HEK293 (cell line): ENCODE measurements at regions not wholly inside any gene's neighbourhood (a gene's known extent, or its start where the extent isn't known, plus 50 kb on each side); places are given as distances from the start of the nearest gene placed in this dataset.

Experiments
- CTCF ChIA-PET: fragments of 350-600 bp; formaldehyde crosslinking; extraction: SDS; loops from one replicate; lab custom pipeline; 2021; ENCODE audit warnings: antibody characterized with exemption; lab: Yijun Ruan, JAX
- POLR2A ChIA-PET: fragments of 300-600 bp; formaldehyde crosslinking; extraction: SDS; loops from one replicate; lab custom pipeline; 2020; ENCODE audit warnings: antibody characterized with exemption, inconsistent platforms; lab: Yijun Ruan, JAX
- H3K27ac ChIP-seq: fragments of 200-500 bp; sonication (Bioruptor generic); 2 replicates; pipeline ENCODE4 v1.5.1; 2014; ENCODE audit warnings: low read depth, low read length, control low read depth, inconsistent platforms; ENCODE audit errors: extremely low read depth
- H3K36me3 ChIP-seq, 2 experiments: fragments of 200-500 bp in 1 of 2; sonication (Bioruptor generic) in 1 of 2; 1 replicate in 1 of 2; 2 replicates in 1 of 2; pipeline ENCODE4 v1.5.1; 2014 to 2017; ENCODE audit warnings: inconsistent platforms in 2 of 2, low read length in 2 of 2; ENCODE audit not compliant: control insufficient read depth in 2 of 2, insufficient read depth in 1 of 2
- H3K4me1 ChIP-seq: fragments of 200-500 bp; sonication (Bioruptor generic); 2 replicates; pipeline ENCODE4 v1.5.1; 2014; ENCODE audit warnings: mild to moderate bottlenecking, low read length, inconsistent platforms; ENCODE audit not compliant: control insufficient read depth, insufficient read depth
- H3K4me3 ChIP-seq: 2 replicates; pipeline ENCODE4 v1.5.1; 2011; ENCODE audit warnings: low read depth, mild to moderate bottlenecking, control low read depth, low read length, moderate library complexity
- H3K9me3 ChIP-seq: fragments of 200-500 bp; sonication (Bioruptor generic); 2 replicates; pipeline ENCODE4 v1.5.1; 2014; ENCODE audit warnings: low read depth, low read length, inconsistent platforms; ENCODE audit not compliant: control insufficient read depth, insufficient read depth
- BCL11A ChIP-seq: fragments of 450-650 bp; formaldehyde crosslinking; IDR thresholded peaks from 2 replicates; pipeline ENCODE4 v1.5.1; 2016; ENCODE audit warnings: low read depth, missing biosample characterization, missing genetic modification characterization
- FEZF1 ChIP-seq: fragments of 450-650 bp; formaldehyde crosslinking; IDR thresholded peaks from 2 replicates; pipeline ENCODE4 v1.5.1; 2016; ENCODE audit warnings: missing biosample characterization, missing genetic modification characterization
- HOXA7 ChIP-seq: sonication (generic); formaldehyde crosslinking; IDR thresholded peaks from 2 replicates; pipeline ENCODE4 v1.8.1; 2022; ENCODE audit warnings: missing genetic modification reagents, borderline replicate concordance
- HOXD13 ChIP-seq: sonication (generic); formaldehyde crosslinking; IDR thresholded peaks from 2 replicates; pipeline ENCODE4 v1.8.0; 2022; ENCODE audit warnings: missing genetic modification reagents, borderline replicate concordance
- KLF7 ChIP-seq: fragments of 450-650 bp; formaldehyde crosslinking; IDR thresholded peaks from 2 replicates; pipeline ENCODE4 v1.5.1; 2016; ENCODE audit warnings: missing biosample characterization, missing genetic modification characterization, borderline replicate concordance
- MEIS1 ChIP-seq: sonication (generic); formaldehyde crosslinking; IDR thresholded peaks from 2 replicates; pipeline ENCODE4 v1.8.1; 2022; ENCODE audit warnings: missing genetic modification reagents, mild to moderate bottlenecking, borderline replicate concordance
- MYNN ChIP-seq: fragments of 450-650 bp; formaldehyde crosslinking; IDR thresholded peaks from 2 replicates; pipeline ENCODE4 v1.5.1; 2016; ENCODE audit warnings: missing biosample characterization, missing genetic modification characterization, borderline replicate concordance
- PBX3 ChIP-seq: sonication (generic); formaldehyde crosslinking; IDR thresholded peaks from 2 replicates; pipeline ENCODE4 v1.8.1; 2022; ENCODE audit warnings: mild to moderate bottlenecking, moderate library complexity, missing genetic modification reagents
- REST ChIP-seq: fragments of 450-650 bp; formaldehyde crosslinking; IDR thresholded peaks from 2 replicates; pipeline ENCODE4 v1.5.1; 2016; ENCODE audit warnings: missing biosample characterization, missing genetic modification characterization
- SP2 ChIP-seq: fragments of 450-650 bp; formaldehyde crosslinking; IDR thresholded peaks from 2 replicates; pipeline ENCODE4 v1.5.1; 2016; ENCODE audit warnings: missing biosample characterization, missing genetic modification characterization
- WT1 ChIP-seq: fragments of 450-650 bp; formaldehyde crosslinking; IDR thresholded peaks from 2 replicates; pipeline ENCODE4 v1.5.1; 2016; ENCODE audit warnings: missing biosample characterization, missing genetic modification characterization
- ZIC2 ChIP-seq: fragments of 450-650 bp; formaldehyde crosslinking; IDR thresholded peaks from 2 replicates; pipeline ENCODE4 v1.5.1; 2016; ENCODE audit warnings: missing biosample characterization, missing genetic modification characterization
- ZNF132 ChIP-seq: fragments of 450-650 bp; formaldehyde crosslinking; IDR thresholded peaks from 2 replicates; pipeline ENCODE4 v1.5.1; 2017; ENCODE audit warnings: missing biosample characterization, missing genetic modification characterization, borderline replicate concordance
- ZNF157 ChIP-seq: fragments of 450-650 bp; formaldehyde crosslinking; IDR thresholded peaks from 2 replicates; pipeline ENCODE4 v1.5.1; 2016; ENCODE audit warnings: missing biosample characterization, missing genetic modification characterization
- ZNF184 ChIP-seq: fragments of 450-650 bp; IDR thresholded peaks from 2 replicates; pipeline ENCODE4 v1.5.1; 2018; ENCODE audit warnings: missing biosample characterization, mild to moderate bottlenecking, missing genetic modification characterization
- ZNF311 ChIP-seq: fragments of 450-650 bp; formaldehyde crosslinking; IDR thresholded peaks from 2 replicates; pipeline ENCODE4 v1.5.1; 2017; ENCODE audit warnings: missing biosample characterization, missing genetic modification characterization, borderline replicate concordance
- ZNF335 ChIP-seq: fragments of 450-650 bp; formaldehyde crosslinking; conservative IDR thresholded peaks from 2 replicates; pipeline ENCODE4 v1.5.1; 2016; ENCODE audit warnings: missing biosample characterization, missing genetic modification characterization
- ZNF341 ChIP-seq: fragments of 450-650 bp; formaldehyde crosslinking; IDR thresholded peaks from 2 replicates; pipeline ENCODE4; 2016; ENCODE audit warnings: low read depth, missing biosample characterization, missing genetic modification characterization
- ZNF398 ChIP-seq: fragments of 450-650 bp; formaldehyde crosslinking; IDR thresholded peaks from 2 replicates; pipeline ENCODE4 v1.5.1; 2017; ENCODE audit warnings: missing biosample characterization, missing genetic modification characterization
- ZNF514 ChIP-seq: fragments of 450-650 bp; formaldehyde crosslinking; IDR thresholded peaks from 2 replicates; pipeline ENCODE4 v1.5.1; 2016; ENCODE audit warnings: missing biosample characterization, missing genetic modification characterization
- ZNF585B ChIP-seq: fragments of 450-650 bp; formaldehyde crosslinking; IDR thresholded peaks from 2 replicates; pipeline ENCODE4 v1.5.1; 2016; ENCODE audit warnings: missing biosample characterization, missing genetic modification characterization
- ZNF658 ChIP-seq: fragments of 450-650 bp; formaldehyde crosslinking; IDR thresholded peaks from 2 replicates; pipeline ENCODE4; 2016; ENCODE audit warnings: missing biosample characterization, missing genetic modification characterization
- ZSCAN18 ChIP-seq: fragments of 450-650 bp; formaldehyde crosslinking; IDR thresholded peaks from 2 replicates; pipeline ENCODE4 v1.5.1; 2016; ENCODE audit warnings: missing biosample characterization, missing genetic modification characterization
- TF ChIP-seq, protein P1 (sequence below): fragments of 450-650 bp; formaldehyde crosslinking; IDR thresholded peaks from 2 replicates; pipeline ENCODE4 v1.5.1; 2016; ENCODE audit warnings: missing biosample characterization, missing genetic modification characterization

DNA sequence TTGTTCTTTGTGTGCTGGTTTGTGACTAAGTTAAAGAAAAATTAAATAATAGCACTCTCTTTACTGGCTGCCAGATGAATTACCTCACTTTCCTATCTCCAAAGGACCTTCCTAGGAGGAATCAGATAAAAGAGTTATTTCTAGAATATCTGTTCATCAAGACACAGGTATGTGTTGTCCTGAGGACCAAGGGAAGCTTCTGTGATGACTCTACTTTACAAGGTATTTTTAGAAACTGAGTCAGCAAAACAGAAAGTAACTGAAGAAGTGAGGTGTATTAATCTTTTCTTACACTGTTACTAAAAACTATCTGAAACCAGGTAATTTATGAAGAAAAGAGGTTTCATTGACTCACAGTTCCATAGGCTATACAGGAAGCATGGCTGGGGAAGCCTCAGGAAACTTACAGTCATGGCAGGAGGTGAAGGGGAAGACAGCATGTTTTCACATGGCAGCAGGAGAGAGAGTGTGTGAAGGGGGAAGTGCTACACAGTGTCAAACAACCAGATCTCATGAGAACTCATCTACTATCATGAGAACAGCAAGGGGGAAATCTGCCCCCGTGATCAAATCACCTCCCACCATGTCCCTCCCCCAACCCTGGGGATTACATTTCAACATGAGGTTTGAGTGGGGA is 189.2 kb upstream of the DMAC1 start:
- no peaks in the 10 kb centered on the region for H3K9me3 ChIP-seq
- no peaks in the 10 kb centered on the region for H3K36me3 ChIP-seq
- no peak overlapping the region for H3K4me3 ChIP-seq
- TF ChIP-seq ZNF184 = no peak
- no peak for TF ChIP-seq ZNF341 (tag by site-specific recombination)
- no peak for TF ChIP-seq MEIS1
- no peak for TF ChIP-seq ZNF311 (tag by site-specific recombination)
- TF ChIP-seq HOXD13 (CRISPR knock-in tag) = no peak
- TF ChIP-seq ZNF514 (tag by site-specific recombination) = no peak
- TF ChIP-seq, protein P1, sequence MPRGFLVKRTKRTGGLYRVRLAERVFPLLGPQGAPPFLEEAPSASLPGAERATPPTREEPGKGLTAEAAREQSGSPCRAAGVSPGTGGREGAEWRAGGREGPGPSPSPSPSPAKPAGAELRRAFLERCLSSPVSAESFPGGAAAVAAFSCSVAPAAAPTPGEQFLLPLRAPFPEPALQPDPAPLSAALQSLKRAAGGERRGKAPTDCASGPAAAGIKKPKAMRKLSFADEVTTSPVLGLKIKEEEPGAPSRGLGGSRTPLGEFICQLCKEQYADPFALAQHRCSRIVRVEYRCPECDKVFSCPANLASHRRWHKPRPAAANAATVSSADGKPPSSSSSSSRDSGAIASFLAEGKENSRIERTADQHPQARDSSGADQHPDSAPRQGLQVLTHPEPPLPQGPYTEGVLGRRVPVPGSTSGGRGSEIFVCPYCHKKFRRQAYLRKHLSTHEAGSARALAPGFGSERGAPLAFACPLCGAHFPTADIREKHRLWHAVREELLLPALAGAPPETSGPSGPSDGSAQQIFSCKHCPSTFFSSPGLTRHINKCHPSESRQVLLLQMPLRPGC (tag by site-specific recombination) = no peak
- TF ChIP-seq ZIC2 = no peak
- TF ChIP-seq BCL11A (tag by site-specific recombination) = no peak
- TF ChIP-seq MYNN (tag by site-specific recombination) = no peak
- no peak for TF ChIP-seq WT1 (tag by site-specific recombination)
- no peak for TF ChIP-seq ZNF132 (tag by site-specific recombination)
- TF ChIP-seq HOXA7 (CRISPR knock-in tag) = no peak
- TF ChIP-seq KLF7 (tag by site-specific recombination) = no peak
- TF ChIP-seq ZNF585B = no peak
- no peak for TF ChIP-seq ZNF658 (tag by site-specific recombination)
- no peak for TF ChIP-seq SP2 (tag by site-specific recombination)
- TF ChIP-seq ZNF157 (tag by site-specific recombination) = no peak
- no peak for TF ChIP-seq ZNF335 (tag by site-specific recombination)
- TF ChIP-seq, all 188 proteins: peak for 0
- ChIA-PET CTCF (no interaction called here), POLR2A (no interaction called here)
- H3K4me1 ChIP-seq = no peaks in the 10 kb centered on the region
- no peak overlapping the region for H3K27ac ChIP-seq

GRCh38 chr9:7984692-7985091 is 185.1 kb upstream of the DMAC1 start:
- H3K4me3 ChIP-seq = no peak overlapping the region
- no peaks in the 10 kb centered on the region for H3K9me3 ChIP-seq
- ChIA-PET CTCF (no interaction called here), POLR2A (no interaction called here)
- H3K27ac ChIP-seq = no peak overlapping the region
- no peaks in the 10 kb centered on the region for H3K4me1 ChIP-seq
- TF ChIP-seq FEZF1 (no peak), ZNF398 (no peak), ZNF585B (no peak)
- no peaks in the 10 kb centered on the region for H3K36me3 ChIP-seq

DNA sequence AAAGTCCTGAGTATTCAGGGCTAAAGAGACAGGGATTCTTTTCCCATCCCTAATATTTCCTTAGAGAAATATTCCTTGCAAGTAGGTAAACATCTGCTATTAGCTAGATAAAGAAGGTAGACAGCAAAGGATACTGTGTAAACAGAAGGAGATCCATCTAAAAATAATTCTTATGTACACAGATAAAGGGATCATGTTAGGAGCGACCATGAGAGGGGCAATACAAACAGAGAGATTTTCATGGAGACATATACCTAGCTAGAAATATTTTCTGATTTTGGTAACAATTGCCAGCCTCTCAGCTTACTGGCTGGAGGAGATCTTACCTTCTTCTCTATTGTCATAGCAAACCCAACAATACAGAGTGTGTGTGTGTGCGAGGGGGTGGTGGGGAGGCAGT is 184.6 kb upstream of the DMAC1 start:
- H3K36me3 ChIP-seq = no peaks in the 10 kb centered on the region
- H3K4me1 ChIP-seq = no peaks in the 10 kb centered on the region
- H3K27ac ChIP-seq = no peak overlapping the region
- ChIA-PET CTCF (no interaction called here), POLR2A (no interaction called here)
- TF ChIP-seq ZSCAN18 (tag by site-specific recombination) (no peak), PBX3 (CRISPR knock-in tag) (no peak), REST (tag by site-specific recombination) (no peak), ZNF658 (tag by site-specific recombination) (no peak)
- H3K9me3 ChIP-seq = no peaks in the 10 kb centered on the region
- no peak overlapping the region for H3K4me3 ChIP-seq
